Stimulated activated CD8-positive, alpha-beta memory T cell treated with anti-CD3 and anti-CD28 coated beads, Interleukin-12 subunit alpha, Interleukin-12 subunit beta, amount 100 ng/mL, for 4 hours (primary cell): ENCODE measurements at regions not wholly inside any gene's neighbourhood (a gene's known extent, or its start where the extent isn't known, plus 50 kb on each side); places are given as distances from the start of the nearest gene placed in this dataset.

ENCODE experiments used
- DNase-seq: peaks from one replicate; pipeline ENCODE4 v3.0.0-alpha.2; 2020; ENCODE audit warnings: low read depth

DNA sequence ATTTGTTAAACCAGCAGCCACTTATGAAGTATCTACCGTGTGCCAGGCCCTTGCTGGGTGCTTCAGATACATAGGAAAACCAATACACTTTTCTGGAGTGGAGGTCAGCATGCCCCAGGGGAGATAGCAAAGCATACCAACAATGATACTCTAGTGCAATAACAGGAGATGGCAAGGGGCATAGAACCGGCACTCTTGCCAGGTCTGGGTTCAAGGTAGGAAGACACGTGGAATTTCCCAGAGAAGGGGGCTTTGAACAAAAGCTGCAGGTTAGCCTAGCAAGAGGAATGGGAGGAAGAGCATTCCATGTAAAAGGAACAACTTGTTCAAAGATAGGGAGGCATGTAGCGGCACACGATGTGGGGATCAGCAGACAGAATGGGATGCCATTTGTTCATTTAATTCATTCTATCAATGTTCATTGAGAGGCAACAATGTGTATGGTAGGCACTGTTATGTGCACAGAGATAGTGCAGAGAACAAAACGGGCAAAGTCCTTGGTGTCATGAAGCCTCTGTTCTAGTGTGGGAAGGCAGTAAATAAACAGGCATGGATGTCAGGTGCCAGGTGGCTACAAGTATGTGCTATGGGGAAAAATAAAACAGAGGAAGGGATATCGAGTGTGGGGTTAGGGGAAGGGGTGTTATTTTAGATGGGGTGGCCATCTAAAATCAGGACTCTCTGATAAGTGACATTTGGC lies 162.6 kb upstream of the E2F8 start:
- DNase-seq = no peak

DNA sequence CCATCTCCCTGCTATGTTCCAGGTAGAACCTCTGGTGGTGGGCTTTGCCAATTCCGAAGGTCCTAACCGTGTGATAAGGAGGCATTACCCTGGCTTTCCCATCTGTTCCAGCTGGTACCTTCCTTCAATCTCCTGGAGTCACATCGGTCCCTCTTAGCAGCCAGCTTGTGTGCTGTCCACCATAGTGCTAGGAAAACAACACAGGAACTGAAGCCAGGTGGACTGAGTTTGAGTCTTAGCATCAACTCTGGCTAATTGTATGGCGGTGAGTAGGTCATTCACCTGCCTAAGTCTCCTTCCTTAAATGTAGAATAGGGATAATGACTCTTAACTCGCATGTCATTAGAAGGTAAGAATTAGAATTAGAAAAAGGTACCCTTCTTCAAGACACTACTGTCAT lies 159.6 kb upstream of the E2F8 start:
- no peak for DNase-seq

DNA sequence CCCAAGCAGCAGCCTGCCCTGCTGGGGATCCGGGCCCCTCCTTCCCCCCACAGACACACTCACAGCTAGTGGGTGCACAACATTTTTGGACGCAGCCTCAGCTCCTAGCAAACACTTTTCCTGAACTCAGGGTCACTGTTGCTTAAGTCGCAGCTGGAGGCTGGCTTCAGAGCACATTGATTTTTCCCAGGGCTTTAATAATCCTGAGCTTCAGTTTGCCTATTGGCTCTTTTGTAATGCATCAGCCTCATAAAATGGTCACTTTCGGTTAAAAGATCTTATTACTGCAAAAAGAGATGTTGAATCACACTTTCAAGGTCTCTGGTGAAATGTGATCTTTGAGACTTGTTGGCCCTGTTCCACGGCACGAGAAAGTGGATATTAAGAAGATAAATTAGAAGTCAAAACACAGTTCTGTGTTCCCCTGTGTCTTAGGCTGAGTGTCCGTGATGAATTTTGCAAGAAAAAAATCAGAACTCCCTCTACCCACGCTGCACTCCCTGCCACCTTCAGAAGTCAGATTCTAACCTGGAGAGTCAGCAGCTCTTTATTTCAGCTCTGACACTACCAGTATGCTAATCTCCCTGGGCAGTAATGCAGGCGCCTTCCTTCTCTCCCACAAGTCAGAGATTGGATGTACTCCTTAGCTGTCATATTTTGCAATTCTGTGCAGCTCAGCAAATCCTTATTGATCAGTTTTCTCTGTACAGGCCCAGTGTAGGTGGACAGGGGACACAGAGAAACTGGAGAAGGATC lies 158.2 kb upstream of the E2F8 start:
- no peak for DNase-seq

DNA sequence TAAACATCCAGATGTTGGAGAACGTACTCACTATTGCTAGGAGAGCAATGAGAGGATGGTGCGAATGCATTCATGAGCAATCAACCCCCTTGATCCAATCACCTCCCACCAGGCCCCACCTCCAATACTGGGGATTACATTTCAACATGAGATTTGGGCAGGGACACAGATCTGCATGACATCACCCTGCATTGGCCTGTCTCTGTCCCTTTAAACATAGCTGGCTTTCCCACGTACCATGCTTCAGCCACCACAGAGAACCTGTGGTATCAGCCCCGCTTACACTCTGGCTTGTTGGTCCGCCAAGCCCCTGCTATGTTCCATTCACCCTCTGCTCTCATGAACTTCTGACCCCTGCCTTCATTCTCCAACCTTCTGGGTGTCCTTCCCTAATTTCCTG lies 157.5 kb upstream of the E2F8 start:
- DNase-seq = no peak

DNA sequence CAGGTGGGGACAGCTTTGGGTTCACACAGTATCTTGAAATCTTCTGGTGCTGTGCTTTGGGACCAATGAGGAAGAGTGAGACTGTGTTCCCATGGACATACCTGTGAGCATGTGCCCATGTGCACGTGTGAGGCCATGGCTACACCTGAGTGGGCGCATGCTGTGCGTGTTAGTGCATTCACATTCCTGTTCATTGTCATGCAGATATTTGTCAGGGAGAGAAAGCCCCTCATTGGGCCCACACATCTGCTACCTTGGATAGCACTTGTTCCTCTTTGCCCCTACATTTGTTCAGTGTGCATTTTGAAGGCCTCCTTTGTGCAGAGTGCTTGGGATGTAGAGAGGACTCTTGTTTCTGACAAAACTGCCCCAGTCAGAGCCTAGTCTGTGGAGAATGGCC lies 154.3 kb upstream of the E2F8 start:
- no peak for DNase-seq

DNA sequence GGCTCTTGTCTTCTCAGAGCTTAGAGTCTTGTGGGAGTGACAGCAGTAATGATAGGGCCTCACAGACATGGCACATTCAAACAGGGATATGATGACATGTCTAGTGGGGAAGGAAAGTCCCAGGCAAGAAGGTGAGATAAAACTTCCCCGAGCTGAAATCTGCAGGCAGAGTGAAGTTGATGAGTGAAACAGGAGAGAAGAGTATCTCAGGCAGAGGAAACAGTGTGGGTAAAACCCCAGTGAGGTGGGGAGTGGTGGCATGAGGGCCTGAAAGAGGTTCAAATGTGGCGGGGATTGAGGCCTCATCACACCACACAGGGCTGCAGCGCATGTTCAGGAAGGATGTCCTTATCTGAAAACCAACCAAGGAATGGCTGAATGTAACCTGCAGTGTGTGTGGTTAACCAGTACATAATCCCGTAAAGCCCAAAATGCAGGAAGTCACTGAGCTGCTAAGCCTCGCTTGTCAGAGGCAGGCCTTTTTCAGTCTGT lies 153.8 kb upstream of the E2F8 start:
- no peak for DNase-seq

DNA sequence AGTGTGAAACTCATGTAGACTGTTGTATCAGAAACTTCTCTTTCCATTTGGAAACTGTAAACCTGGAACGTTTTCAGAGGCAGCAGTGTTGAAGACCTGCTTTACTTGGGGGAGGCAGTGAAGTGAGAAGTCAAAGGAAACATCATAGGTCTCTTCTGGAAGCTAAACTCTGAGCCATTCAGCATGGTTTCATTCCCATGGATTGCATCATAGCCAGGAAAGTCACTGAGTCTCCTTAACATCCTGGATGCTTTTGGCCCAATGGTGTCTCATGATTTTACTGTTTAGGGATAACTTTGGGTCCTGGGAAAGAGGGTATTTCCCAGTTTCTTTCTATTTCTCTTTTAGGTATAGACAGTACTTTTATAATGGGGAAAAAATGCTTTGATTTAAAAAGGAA lies 153.2 kb upstream of the E2F8 start:
- no peak for DNase-seq

DNA sequence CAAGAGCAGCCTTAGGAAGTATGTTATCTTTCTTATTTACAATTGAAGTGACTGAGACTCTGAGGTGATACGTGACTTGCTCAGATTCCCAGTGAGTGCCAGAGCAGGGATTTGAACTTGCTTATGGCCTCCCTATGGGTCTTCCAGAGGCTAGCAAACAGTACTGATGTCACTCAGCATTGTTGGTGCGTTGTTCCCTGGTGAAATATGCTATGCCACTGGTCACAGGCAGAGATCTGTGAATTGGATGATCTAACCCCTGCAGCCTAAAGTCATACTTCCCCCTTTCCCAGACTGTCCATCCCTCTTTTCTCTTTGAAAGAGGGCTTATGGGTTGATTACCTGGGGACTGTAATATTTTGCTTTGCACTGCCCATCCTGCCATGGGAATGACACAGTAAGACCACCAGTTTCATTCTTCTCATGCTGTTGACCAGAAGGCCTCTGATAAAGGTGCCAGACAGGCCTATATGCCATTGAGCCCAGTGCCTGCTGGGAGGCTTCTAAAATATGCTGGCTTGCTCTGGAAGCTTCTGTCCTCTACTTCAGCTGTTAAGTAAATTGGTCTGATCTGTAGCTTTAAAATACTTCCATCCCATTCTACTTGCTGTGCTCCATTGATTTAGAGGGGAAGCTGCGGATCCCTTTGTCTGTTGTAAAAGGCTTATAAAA lies 152.2 kb upstream of the E2F8 start:
- no peak for DNase-seq

DNA sequence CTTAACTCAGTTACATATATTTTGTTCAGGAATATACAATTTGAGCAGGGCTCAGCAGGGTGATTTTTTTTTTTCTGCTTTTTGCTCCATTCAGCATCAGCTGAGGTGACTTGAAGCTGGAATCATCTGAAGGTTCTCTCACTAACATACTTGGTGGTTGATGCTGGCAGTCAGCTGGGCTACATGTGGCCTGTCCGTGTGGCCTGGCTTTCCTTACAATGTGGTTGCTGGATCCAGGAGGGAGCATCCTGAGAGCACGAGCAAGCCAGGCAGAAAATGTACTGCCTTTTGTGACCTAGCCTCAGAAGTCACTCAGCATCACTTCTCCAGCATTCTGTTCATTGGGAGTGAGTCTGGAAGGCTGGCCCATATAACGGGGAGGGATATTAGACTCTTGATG lies 151.6 kb upstream of the E2F8 start:
- no peak for DNase-seq

DNA sequence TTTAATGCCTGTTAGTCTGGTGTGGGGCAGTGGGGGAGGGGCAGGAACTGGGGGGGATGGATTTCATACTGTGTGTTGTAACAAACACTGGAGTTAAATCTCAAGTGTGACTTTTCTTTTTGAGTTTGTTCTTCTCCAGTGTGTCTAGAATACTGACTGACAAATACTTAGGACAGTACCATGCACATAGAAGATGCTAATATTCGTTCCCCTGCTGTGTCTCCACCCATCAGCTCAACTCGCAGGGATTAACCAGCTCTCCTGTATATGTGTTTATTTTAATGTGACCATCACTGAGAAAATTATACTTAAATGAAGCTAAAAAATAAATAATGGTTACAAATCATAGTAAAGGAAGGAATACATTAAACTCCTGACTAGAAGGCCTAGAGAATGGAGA lies 150.9 kb upstream of the E2F8 start:
- DNase-seq = no peak

DNA sequence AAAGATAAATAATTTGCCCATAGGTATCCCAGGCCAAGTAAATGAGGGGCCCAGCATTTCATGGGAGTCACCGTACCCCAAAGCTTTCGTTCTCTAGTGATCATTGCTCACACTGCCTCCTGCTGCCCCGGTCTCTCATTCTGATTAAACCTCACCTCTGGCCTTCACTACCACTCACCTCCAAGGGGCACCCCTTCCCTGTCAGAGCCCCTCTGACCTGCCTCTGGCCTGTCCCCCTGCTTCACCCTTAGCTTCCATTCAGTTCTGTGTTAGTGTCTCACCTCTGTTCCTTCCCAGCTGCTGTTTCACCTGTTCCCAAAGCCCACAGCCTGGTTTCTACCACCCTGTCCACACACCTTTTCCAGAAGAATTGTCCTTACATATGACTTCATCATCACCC lies 150.3 kb upstream of the E2F8 start:
- no peak for DNase-seq

DNA sequence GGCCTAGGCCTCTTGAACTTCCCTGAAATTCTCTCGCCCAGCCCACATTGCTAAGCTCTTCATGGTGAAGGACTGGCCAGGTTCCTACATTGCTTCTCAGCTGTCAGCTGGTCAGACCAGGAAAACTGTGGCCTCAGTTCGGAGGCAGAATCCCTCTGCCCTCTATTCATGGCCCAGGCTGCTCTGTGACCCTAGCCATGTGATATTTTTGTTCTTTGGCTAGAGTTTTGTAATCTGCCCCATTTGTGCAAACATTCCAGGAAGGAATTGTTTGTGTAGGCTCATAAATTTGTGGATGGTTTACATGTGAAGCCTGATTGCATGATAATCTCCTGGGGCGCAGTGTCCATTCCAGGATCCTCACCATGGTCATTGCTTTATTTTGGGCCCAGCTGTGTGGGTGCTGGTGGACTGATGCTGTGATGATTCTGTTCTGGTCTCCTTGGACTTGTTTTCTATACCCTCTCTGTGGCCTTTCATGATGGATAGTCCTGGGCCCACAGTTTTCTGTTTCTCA lies 149.1 kb upstream of the E2F8 start:
- DNase-seq = no peak

DNA sequence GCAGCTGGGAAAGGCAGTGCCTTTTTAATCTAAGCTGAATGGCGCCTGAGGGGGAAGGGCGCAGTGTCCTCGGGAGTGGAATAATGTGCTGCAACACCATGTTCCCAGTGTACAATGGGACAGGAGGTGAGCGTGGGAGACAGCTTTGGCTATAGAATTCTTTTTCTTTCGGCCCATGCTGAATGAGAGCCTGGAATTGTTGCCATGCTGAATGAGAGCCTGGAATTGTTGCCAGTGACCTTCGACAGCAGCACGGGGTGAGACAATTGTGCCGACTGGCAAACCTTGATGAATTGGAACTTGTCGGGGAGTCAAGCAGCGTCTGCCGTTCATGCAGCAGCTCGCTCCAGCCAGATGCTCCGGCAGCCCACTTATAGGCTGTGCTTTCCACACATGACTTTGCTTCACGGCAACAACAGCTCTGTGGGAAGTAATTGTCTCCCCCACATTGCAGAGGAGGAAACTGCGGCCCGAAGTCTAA lies 141.4 kb upstream of the E2F8 start:
- DNase-seq = no peak

DNA sequence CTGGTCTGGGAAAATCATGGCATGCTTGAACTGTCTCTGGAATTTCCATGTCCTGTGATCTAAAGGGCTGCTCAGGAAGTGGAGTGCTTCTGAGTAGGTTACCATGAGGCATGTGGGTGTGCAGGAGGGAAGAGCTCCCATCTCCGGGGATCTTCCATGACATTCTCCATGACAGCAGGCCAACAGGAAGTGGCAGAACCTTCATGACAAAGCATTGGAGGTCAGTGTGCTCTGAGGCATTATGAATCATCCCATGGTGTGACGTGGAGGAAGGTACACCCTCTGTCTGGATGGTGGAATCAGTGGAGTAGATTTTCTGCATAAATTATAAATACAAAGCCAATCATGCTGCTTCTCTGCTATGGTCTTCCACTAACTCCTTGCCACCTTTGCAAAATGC lies 139.6 kb upstream of the E2F8 start:
- no peak for DNase-seq

DNA sequence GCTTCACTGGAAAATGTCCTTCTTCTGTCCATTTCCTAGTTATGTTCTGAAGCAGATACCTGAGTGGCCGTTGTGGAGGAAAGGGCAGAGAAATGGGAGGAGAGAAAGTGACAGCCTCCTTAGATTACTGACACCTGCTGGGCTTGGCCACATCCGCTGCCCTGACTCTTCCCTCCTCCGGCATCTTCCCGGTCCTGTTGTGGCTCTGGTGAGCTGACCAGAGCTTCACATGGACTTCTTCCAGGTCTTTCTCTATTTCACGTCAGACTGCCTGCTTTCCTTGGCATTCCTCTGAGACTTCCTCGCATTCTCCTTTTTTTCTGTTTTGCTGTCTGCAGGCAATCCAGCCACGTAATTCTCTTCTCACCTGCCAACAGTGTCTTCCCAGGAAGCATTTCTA lies 138.7 kb upstream of the E2F8 start:
- no peak for DNase-seq

DNA sequence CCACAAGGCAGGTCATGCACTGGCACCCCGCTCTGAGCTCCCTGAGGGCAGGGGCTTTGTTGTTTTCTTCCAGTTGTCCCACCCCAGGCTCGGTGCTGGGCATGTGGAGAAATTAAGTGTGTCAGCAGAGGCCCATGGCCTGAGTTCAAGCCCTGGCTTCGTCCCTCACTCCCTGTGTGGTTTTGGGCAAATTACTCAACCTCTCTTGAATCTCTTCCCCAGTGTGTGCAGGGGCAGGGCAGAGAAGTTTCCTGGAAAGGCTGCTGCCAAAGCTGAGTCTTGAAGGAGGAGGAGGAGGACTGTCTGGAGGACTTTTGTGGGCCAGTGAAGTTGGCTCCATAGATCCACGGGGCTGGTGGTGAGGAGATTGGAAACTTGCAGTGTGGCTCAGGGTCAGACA lies 138.1 kb upstream of the E2F8 start:
- DNase-seq = no peak

DNA sequence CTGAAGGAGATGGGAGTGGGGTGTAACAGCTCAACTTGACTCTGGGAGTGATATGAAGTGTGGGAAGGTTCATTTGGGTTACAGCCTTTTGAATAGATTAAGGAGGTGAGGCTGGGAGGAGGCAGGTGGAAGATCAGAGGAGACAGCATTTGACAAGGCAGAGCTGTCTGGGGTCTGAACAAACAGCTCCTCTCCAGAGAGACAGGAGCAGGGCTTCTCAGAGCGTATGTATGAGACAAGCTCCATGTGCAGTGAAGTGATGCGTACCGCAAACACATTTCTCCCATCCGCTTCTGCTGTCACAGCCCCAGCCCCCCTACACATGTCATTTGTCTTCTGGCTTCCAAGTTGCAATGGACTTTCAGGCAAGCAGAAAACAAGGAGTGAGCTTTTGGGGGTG lies 137.1 kb upstream of the E2F8 start:
- no peak for DNase-seq

DNA sequence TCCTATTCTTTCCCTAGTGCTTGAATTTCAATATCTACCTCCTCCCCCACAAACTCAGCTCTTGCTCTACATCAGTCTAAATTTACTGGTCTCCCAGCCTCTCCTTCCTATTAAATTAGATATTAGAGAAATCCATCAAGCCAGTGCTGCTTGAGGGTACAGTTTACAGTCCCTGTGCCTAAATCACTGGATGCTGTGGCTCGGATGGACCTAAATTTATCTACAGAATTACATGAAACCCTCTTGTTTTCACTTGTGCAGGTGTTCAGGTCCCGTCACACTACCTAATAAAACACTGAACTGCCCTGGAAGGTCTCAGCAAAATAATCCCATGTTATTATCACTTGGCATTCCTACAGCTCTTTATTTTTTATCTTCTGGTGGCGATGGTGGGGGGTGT lies 134.7 kb upstream of the E2F8 start:
- no peak for DNase-seq

DNA sequence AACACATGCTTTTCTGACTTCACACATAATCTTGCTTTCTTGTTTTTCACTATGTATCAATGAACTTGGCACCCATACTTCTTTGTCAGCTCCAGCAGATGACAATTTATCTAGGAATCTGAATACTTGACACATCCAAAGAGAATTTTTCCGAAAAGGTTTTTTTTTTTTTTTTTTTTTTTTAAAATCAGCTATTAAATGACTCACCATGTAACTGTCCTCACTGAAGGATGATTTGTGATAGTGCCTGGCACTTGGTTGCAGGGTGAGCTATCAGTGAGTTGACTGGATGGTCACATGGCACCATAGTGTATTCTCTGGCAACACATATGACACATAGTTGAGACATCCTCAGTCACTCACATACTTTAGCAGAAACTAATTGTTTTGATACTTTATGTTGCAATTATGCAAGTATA lies 133.4 kb upstream of the E2F8 start:
- DNase-seq = no peak

DNA sequence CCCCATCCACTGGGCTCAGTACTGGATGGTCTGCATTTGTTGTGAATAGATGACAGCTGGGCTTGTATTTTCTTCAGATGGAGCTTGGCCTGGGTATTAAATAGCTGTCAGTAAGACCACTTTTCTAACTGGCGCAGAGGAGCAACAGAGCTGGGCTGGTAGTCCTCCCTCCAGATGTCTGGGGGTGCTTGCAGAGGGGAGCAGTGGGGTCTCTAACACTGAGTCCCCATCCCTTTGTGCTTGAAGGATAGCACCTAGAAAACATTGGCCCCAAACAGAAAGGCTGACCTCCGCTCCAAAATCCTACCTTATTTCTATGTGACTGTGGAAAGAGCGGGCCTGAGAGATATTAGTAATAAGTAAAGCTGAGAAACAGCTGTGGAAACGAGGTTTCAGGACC lies 131.6 kb upstream of the E2F8 start:
- no peak for DNase-seq

DNA sequence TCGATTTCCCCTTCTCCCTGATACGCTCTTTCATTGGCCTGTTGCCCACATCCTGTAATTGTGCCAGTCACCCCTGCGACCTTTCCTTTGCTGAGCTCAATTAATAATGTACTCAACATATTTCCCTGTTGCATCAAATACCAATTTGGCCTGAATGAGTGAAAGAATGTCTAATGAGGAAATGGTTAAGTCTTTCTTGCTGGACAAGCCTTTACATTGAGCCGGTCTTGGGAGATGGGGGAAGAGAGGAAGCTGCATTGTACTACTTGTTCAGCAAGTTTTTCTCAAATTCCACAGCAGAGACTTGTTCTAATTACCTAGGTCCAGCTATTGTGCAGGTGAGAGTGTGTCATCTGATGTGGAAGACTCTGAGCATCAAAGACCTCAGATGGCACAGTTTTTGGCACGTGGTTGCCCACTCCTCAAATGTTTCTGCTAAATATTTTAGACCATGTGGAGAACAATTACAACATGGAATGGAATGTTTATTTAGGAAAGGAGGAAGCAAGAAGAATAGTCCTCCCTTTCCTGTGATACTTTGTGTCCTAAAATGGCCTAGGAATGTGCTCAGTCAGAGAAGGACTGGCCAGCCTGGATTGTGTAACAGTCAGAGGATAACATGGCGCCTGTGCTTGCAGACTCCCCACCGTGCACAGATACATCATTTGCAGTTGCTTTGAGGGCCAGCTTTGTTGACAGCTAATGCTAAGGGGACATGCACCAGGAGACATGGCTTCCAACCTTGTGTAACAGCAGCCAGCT lies 129.5 kb upstream of the E2F8 start:
- no peak for DNase-seq

DNA sequence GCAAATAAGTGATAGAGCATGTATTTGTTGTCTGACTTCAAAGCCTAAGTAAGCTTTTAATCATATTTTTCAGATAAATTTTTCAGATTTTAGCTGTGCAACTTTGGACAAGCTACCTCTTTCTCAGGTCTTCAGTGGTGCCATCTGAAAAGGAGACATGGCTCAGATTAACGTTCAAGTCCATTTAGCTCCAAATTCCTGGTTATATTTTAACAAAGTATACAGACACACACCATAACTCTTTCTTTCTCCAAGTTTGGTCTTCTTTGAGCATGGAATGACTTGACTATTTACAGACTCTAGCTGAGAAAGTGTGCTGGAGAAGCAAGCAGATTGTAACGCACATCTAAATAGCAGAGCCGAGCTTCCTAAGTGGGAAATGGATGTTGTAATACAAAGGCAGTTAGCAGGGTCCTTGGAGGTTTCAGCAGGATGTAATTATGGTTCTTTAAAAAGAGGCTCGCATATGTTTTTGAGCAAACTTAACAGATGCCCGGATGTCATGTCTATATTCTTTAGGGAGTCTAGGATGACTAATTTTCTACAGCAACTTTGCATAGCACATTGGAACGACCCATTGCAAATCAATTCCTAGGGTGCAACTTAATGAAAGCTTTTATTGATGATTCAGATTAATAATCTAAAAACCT lies 128.1 kb upstream of the E2F8 start:
- DNase-seq = no peak
